Body of pancreas (tissue), 4 donors: ENCODE measurements at regions not wholly inside any gene's neighbourhood (a gene's known extent, or its start where the extent isn't known, plus 50 kb on each side); places are given as distances from the start of the nearest gene placed in this dataset.

Experiments used
- ATAC-seq: fragments of 150-250 bp; one replicate; pipeline ENCODE4 v1.9.1; 2016
- DNase-seq, 4 donors: peaks; one replicate each; pipeline ENCODE4 v3.0.0-alpha.2; 2019
- H3K27ac ChIP-seq, 4 donors: fragments of 200-600 bp; sonication (generic); 1 replicate in 3 of 4; 2 replicates in 1 of 4; pipeline versions ENCODE4 v1.5.1 to v1.6.1; 2016 to 2019; ENCODE audit warnings: mild to moderate bottlenecking in 1 of 4, mixed read lengths in 1 of 4, moderate library complexity in 1 of 4
- H3K27me3 ChIP-seq, 2 donors: fragments of 200-600 bp; sonication (generic); one replicate each; pipeline ENCODE4 v1.6.0; 2016; ENCODE audit warnings: mild to moderate bottlenecking in 1 of 2
- H3K36me3 ChIP-seq, 2 donors: fragments of 200-600 bp; sonication (generic); replicated peaks in 1 of 2; 2 replicates each; pipeline ENCODE4 v1.5.1; 2016; ENCODE audit warnings: low read depth in 2 of 2; ENCODE audit not compliant: insufficient read depth in 1 of 2
- H3K4me1 ChIP-seq: fragments of 200-600 bp; sonication (generic); one replicate; pipeline ENCODE4 v1.6.0; 2016
- H3K4me3 ChIP-seq, 2 donors: fragments of 200-600 bp; sonication (generic); 1 replicate in 1 of 2; 2 replicates in 1 of 2; pipeline ENCODE4 v1.5.1; 2016 to 2019
- H3K9me3 ChIP-seq, 3 donors: fragments of 200-600 bp; sonication (generic); 1 replicate in 2 of 3; 2 replicates in 1 of 3; pipeline ENCODE4 v1.5.1; 2016
- CTCF ChIP-seq, 7 experiments: fragments of 450-650 bp in 4 of 7; fragments of 200-600 bp in 3 of 7; sonication (generic) in 3 of 7; IDR thresholded peaks; one replicate each; pipeline ENCODE4 v1.5.1; 2016 to 2019; ENCODE audit warnings: antibody characterized with exemption in 7 of 7
- POLR2A ChIP-seq, 3 donors: fragments of 450-650 bp; IDR thresholded peaks; one replicate each; pipeline ENCODE4 v1.6.1; 2016; ENCODE audit warnings: antibody characterized with exemption in 3 of 3, mild to moderate bottlenecking in 2 of 3
- WGBS, 2 donors: methylation state at CpG; one replicate each; pipeline ENCODE4 v1.1.5; 2017; 5-methylcytosine and 5-hydroxymethylcytosine counted together
- intact Hi-C: fragments of 100-400 bp; cut with DNase I; formaldehyde crosslinking; loops from one replicate; pipeline ENCODE4 v1.15.1; 2023

- Histone ChIP-seq H3K27ac (no peak overlapping the region), H3K4me3 (no peak overlapping the region), H3K27me3 (no peaks in the 10 kb centered on the region), H3K9me3 (no peaks in the 10 kb centered on the region), H3K4me1 (no peaks in the 10 kb centered on the region), H3K36me3 (no peaks in the 10 kb centered on the region)
- intact Hi-C loops: no loop called here
- WGBS, 2 donors: 49 to 60% methylated on average over 19 of the region's 19 CpGs
- ATAC-seq: no peak
- TF ChIP-seq POLR2A (IDR thresholded peaks at IDR 0.05) (no peak), CTCF (IDR thresholded peaks at IDR 0.05) (no peak)
- DNase-seq: no peak
Observed at GRCh38 chr11:27806122-27806521, 105.9 kb upstream of the BDNF start.

GRCh38 chr11:27795955-27796861 is 96.0 kb upstream of the BDNF start:
- H3K27me3 ChIP-seq: no peaks in the 10 kb centered on the region
- intact Hi-C loops: no loop called here
- H3K27ac ChIP-seq: no peak overlapping the region
- no peak overlapping the region for H3K4me3 ChIP-seq
- DNase-seq: no peak
- H3K9me3 ChIP-seq: no peaks in the 10 kb centered on the region
- ATAC-seq: no peak
- TF ChIP-seq CTCF (IDR thresholded peaks at IDR 0.05) (no peak), POLR2A (IDR thresholded peaks at IDR 0.05) (no peak)
- WGBS, 2 donors: 22% methylated on average over 9 of the region's 9 CpGs
- H3K4me1 ChIP-seq: peaks cover 4% of the 10 kb centered on the region
- no peaks in the 10 kb centered on the region for H3K36me3 ChIP-seq

GRCh38 chr11:27786864-27787263 is 86.6 kb upstream of the BDNF start:
- 34 to 51% methylated on average over 2 of the region's 2 CpGs for WGBS, 2 donors
- no peak for DNase-seq
- no peaks in the 10 kb centered on the region for H3K27me3 ChIP-seq
- no peaks in the 10 kb centered on the region for H3K9me3 ChIP-seq
- H3K4me1 ChIP-seq: no peaks in the 10 kb centered on the region
- intact Hi-C loops: no loop called here
- no peak overlapping the region for H3K27ac ChIP-seq
- no peak for ATAC-seq
- TF ChIP-seq POLR2A (IDR thresholded peaks at IDR 0.05): no peak
- no peaks in the 10 kb centered on the region for H3K36me3 ChIP-seq
- no peak overlapping the region for H3K4me3 ChIP-seq

- ATAC-seq (no peak), DNase-seq (no peak)
- Histone ChIP-seq H3K4me3 (no peak overlapping the region), H3K27me3 (no peaks in the 10 kb centered on the region), H3K9me3 (no peaks in the 10 kb centered on the region), H3K4me1 (no peaks in the 10 kb centered on the region), H3K36me3 (no peaks in the 10 kb centered on the region), H3K27ac (no peak overlapping the region)
- intact Hi-C loops: no loop called here
- TF ChIP-seq POLR2A (IDR thresholded peaks at IDR 0.05) (no peak), CTCF (IDR thresholded peaks at IDR 0.05) (no peak)
- WGBS, 2 donors: 78 to 82% methylated on average over 2 of the region's 2 CpGs
Observed at GRCh38 chr11:27786331-27786730, 86.1 kb upstream of the BDNF start.

- intact Hi-C loops: no loop called here
- Histone ChIP-seq H3K4me3 (no peak overlapping the region), H3K36me3 (no peaks in the 10 kb centered on the region), H3K4me1 (no peaks in the 10 kb centered on the region), H3K9me3 (no peaks in the 10 kb centered on the region), H3K27me3 (no peaks in the 10 kb centered on the region), H3K27ac (no peak overlapping the region)
- TF ChIP-seq CTCF (IDR thresholded peaks at IDR 0.05): no peak
- no peak for TF ChIP-seq POLR2A (IDR thresholded peaks at IDR 0.05)
- 45 to 55% methylated on average over 5 of the region's 5 CpGs for WGBS, 2 donors
- DNase-seq (no peak), ATAC-seq (no peak)
Observed at GRCh38 chr11:27783701-27784355, 83.6 kb upstream of the BDNF start.
